GM13977 (cell line): ENCODE measurements at regions not wholly inside any gene's neighbourhood (a gene's known extent, or its start where the extent isn't known, plus 50 kb on each side); places are given as distances from the start of the nearest gene placed in this dataset.

Experiments
- DNase-seq: peaks from one replicate; pipeline ENCODE4 v3.0.0; 2012; ENCODE audit warnings: low spot score
- CTCF ChIP-seq: IDR thresholded peaks from 2 replicates; pipeline ENCODE4 v1.5.1; 2012; ENCODE audit warnings: mild to moderate bottlenecking, control low read depth; ENCODE audit not compliant: insufficient read depth; ENCODE audit errors: extremely low read depth, missing control alignments
- in situ Hi-C: fragments of 300-500 bp; cut with MboI; formaldehyde crosslinking; loops from one replicate; pipeline ENCODE4 v1.12.0; 2022; ENCODE audit warnings: low sequenced_read_pairs, low pct_unique_long_range_greater_than_20kb, mixed read lengths, inconsistent platforms; ENCODE audit not compliant: unreplicated experiment

GRCh38 chr17:33664116-33664840 lies 371.2 kb upstream of the ASIC2 start:
- no peak for DNase-seq
- in situ Hi-C loops = no loop called here
- no peak for TF ChIP-seq CTCF

- peak; percentile 38 for DNase-seq
- no peak for TF ChIP-seq CTCF
- in situ Hi-C loops = no loop called here
Observed at GRCh38 chr17:33667052-33667509, 374.0 kb upstream of the ASIC2 start.

GRCh38 chr17:33667671-33668070 lies 374.6 kb upstream of the ASIC2 start:
- in situ Hi-C loops = no loop called here

GRCh38 chr17:33668516-33668915 lies 375.4 kb upstream of the ASIC2 start:
- no peak for DNase-seq
- in situ Hi-C loops = no loop called here
- no peak for TF ChIP-seq CTCF

More at GRCh38 chr17:33667671-33668070, 374.6 kb upstream of the ASIC2 start:
- DNase-seq = no peak
- no peak for TF ChIP-seq CTCF

GRCh38 chr17:33671491-33671890 lies 378.4 kb upstream of the ASIC2 start:
- DNase-seq = no peak
- TF ChIP-seq CTCF = no peak
- in situ Hi-C loops = no loop called here

- TF ChIP-seq CTCF = peak; percentile 76
- in situ Hi-C loops = no loop called here
- DNase-seq = peak; percentile 67
Observed at GRCh38 chr17:33674685-33675084, 381.6 kb upstream of the ASIC2 start.
